ENCODE measurements at regions not wholly inside any gene's neighbourhood (a gene's known extent, or its start where the extent isn't known, plus 50 kb on each side); places are given as distances from the start of the nearest gene placed in this dataset.

- H4K5ac ChIP-seq (ENCODE audit: insufficient read length, low read depth, low read length): no peak overlapping the region
- no peaks in the 10 kb centered on the region for H3K9me3 Mint-ChIP-seq
- H4K91ac ChIP-seq (ENCODE audit: insufficient read length, low read depth, low read length): no peak overlapping the region
- H3K4me1 Mint-ChIP-seq: peaks cover 14% of the 10 kb centered on the region in 2 experiments
- H3K79me1 ChIP-seq (ENCODE audit: insufficient read depth, low read depth, low read length, poor library complexity, severe bottlenecking): no peaks in the 10 kb centered on the region
- peaks cover 5% of the 10 kb centered on the region for H3K27me3 Mint-ChIP-seq (ENCODE audit: low read depth)
- H3K79me2 ChIP-seq (ENCODE audit: insufficient read depth, low read length): no peaks in the 10 kb centered on the region
- WGBS (ENCODE audit: extremely low coverage, insufficient read length, low lambda C conversion rate): no CpG with 5 or more reads among the region's 29 CpGs
- H3T11ph ChIP-seq (ENCODE audit: low read length): no peak overlapping the region
- H3K56ac ChIP-seq (ENCODE audit: insufficient read length, low read depth, low read length): no peak overlapping the region
- H3K18ac ChIP-seq (ENCODE audit: insufficient read length, low read depth, low read length): no peak overlapping the region
- H3K23me2 ChIP-seq (ENCODE audit: insufficient read length, low read depth, low read length, poor library complexity, severe bottlenecking): no peaks in the 10 kb centered on the region
- H2BK120ac ChIP-seq (ENCODE audit: low read depth, low read length, poor library complexity, severe bottlenecking): no peak overlapping the region
- no peak overlapping the region for H2BK15ac ChIP-seq (ENCODE audit: low read depth, low read length)
- no peak overlapping the region for H3K4me2 ChIP-seq (ENCODE audit: insufficient read depth, insufficient read length, low read length)
- H2BK12ac ChIP-seq (ENCODE audit: insufficient read length, low read depth, low read length): no peak overlapping the region
- no peaks in the 10 kb centered on the region for H3K36me3 Mint-ChIP-seq (ENCODE audit: insufficient read depth in 1 of 3, low read depth in 3 of 3)
- H3K4ac ChIP-seq (ENCODE audit: low read depth, low read length): no peak overlapping the region
- no peak overlapping the region for H3K23ac ChIP-seq (ENCODE audit: insufficient read length, low read depth, low read length)
- no peak overlapping the region for H3K14ac ChIP-seq (ENCODE audit: insufficient read depth, low read length)
- H2BK5ac ChIP-seq (ENCODE audit: insufficient read length, low read length): no peak overlapping the region
- no peak overlapping the region for H4K8ac ChIP-seq (replicated peaks; ENCODE audit: insufficient read length, low read depth, low read length)
- no peak overlapping the region for H2AK5ac ChIP-seq (ENCODE audit: insufficient read length, low read length)
- no peak overlapping the region for H2AFZ ChIP-seq (ENCODE audit: low read length)
- DNase-seq: peak; percentile 26
- no peaks in the 10 kb centered on the region for H3K4me1 ChIP-seq (ENCODE audit: insufficient read depth, low read length)
- no peak for TF ChIP-seq CTCF (conservative IDR thresholded peaks at IDR 0.05)
- no peak overlapping the region for H2BK20ac ChIP-seq (ENCODE audit: low read depth, low read length, poor library complexity, severe bottlenecking)
- H4K20me1 ChIP-seq (ENCODE audit: control insufficient read depth, insufficient read depth, insufficient read length): no peaks in the 10 kb centered on the region
- H3K9me3 ChIP-seq (ENCODE audit: control insufficient read depth, low read depth, low read length): no peaks in the 10 kb centered on the region
- H3K27ac Mint-ChIP-seq: no peak overlapping the region; a peak in 1 of 7 replicates
- no peak overlapping the region for H3K4me3 Mint-ChIP-seq
- no peak overlapping the region for H3K27ac ChIP-seq (ENCODE audit: insufficient read length, low read depth, low read length)
- no peaks in the 10 kb centered on the region for H3K27me3 ChIP-seq (ENCODE audit: insufficient read depth, low read length)
- H3K9ac ChIP-seq (ENCODE audit: extremely low read depth, insufficient read length, low read length): no peak overlapping the region
Measured at GRCh38 chr13:111511805-111512504, 191.5 kb downstream of the TEX29 start.
